DND-41 (cell line): ENCODE measurements at regions not wholly inside any gene's neighbourhood (a gene's known extent, or its start where the extent isn't known, plus 50 kb on each side); places are given as distances from the start of the nearest gene placed in this dataset.

Experiments
- EZH2 ChIP-seq: IDR thresholded peaks from 3 replicates; pipeline ENCODE4 v1.6.1; 2012; ENCODE audit warnings: borderline replicate concordance, low read depth, mild to moderate bottlenecking, moderate library complexity, low read length, inconsistent platforms; ENCODE audit not compliant: severe bottlenecking
- TF ChIP-seq, protein P1 (sequence below): IDR thresholded peaks from 2 replicates; pipeline ENCODE4 v1.5.1; 2012; ENCODE audit warnings: borderline replicate concordance, low read length, moderate library complexity, mild to moderate bottlenecking; ENCODE audit not compliant: poor library complexity, severe bottlenecking; ENCODE audit errors: extremely low read depth

DNA sequence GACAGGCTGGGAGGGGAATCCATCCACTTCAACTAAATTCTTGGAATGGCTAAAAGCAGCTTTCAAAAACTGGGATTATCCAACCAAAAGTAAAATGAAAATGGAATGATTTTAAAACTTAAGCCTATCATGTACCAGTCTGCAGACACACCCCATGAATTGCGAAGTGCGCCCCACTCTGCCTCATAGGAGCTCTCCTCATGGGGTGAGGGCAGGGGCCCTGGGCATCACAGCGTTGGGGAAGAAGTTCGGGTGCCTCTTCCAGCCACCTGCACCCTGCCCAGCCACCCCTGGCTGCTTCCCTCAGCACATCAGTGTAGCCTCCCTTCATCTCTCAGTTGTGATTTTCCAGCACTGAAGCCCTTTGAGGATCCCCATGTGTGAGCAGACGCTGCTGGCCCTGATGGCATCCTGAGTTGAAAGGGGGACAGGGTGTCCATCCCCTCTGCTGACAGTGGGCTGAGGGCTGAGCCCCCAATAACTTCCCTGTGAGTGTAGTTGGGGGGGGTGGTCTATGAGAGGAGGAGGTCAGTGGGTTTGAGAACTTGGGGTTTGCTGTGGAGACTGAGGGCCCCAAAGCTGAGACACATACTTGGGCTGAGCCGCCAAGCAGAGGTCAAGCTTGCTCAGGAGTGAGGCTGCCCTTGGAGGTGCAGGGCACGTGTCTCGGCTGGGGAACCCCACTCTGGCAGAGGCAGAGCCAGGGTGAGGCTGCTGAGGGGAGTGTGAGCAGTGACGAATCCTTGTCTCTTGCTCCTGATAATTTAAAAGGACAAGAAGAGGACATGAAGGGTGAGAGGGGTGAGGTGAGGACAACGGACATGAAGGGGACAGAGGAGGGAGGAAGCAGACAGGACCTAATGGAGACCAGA is 542.1 kb downstream of the TCERG1L start:
- TF ChIP-seq EZH2 = no peak
- TF ChIP-seq, protein P1, sequence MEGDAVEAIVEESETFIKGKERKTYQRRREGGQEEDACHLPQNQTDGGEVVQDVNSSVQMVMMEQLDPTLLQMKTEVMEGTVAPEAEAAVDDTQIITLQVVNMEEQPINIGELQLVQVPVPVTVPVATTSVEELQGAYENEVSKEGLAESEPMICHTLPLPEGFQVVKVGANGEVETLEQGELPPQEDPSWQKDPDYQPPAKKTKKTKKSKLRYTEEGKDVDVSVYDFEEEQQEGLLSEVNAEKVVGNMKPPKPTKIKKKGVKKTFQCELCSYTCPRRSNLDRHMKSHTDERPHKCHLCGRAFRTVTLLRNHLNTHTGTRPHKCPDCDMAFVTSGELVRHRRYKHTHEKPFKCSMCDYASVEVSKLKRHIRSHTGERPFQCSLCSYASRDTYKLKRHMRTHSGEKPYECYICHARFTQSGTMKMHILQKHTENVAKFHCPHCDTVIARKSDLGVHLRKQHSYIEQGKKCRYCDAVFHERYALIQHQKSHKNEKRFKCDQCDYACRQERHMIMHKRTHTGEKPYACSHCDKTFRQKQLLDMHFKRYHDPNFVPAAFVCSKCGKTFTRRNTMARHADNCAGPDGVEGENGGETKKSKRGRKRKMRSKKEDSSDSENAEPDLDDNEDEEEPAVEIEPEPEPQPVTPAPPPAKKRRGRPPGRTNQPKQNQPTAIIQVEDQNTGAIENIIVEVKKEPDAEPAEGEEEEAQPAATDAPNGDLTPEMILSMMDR = no peak
